DND-41 (cell line): ENCODE measurements at regions not wholly inside any gene's neighbourhood (a gene's known extent, or its start where the extent isn't known, plus 50 kb on each side); places are given as distances from the start of the nearest gene placed in this dataset.

Experiments used
- EZH2 ChIP-seq: IDR thresholded peaks from 3 replicates; pipeline ENCODE4 v1.6.1; 2012; ENCODE audit warnings: borderline replicate concordance, low read depth, mild to moderate bottlenecking, moderate library complexity, low read length, inconsistent platforms; ENCODE audit not compliant: severe bottlenecking
- TF ChIP-seq, protein P1 (sequence below): IDR thresholded peaks from 2 replicates; pipeline ENCODE4 v1.5.1; 2012; ENCODE audit warnings: borderline replicate concordance, low read length, moderate library complexity, mild to moderate bottlenecking; ENCODE audit not compliant: poor library complexity, severe bottlenecking; ENCODE audit errors: extremely low read depth

DNA sequence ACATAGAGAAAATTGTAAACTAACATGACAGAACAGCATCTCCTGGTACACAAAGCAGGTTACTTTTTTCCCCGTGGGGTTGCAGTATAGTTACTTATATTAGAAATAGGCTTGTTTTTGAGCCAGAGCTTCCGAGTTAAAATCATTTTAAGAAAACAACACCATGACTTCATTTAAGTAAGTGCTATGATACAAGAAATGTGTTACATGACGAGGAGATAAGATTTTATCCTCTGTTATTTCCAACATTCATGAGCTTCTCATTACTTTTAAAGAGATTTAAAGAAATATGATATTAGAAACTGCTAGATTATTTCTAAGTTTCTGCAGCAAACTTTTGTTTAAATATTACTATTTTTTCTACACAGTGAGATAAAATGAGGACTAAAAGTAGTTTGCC, 968.7 kb downstream of the GATA3 start:
- TF ChIP-seq, protein P1, sequence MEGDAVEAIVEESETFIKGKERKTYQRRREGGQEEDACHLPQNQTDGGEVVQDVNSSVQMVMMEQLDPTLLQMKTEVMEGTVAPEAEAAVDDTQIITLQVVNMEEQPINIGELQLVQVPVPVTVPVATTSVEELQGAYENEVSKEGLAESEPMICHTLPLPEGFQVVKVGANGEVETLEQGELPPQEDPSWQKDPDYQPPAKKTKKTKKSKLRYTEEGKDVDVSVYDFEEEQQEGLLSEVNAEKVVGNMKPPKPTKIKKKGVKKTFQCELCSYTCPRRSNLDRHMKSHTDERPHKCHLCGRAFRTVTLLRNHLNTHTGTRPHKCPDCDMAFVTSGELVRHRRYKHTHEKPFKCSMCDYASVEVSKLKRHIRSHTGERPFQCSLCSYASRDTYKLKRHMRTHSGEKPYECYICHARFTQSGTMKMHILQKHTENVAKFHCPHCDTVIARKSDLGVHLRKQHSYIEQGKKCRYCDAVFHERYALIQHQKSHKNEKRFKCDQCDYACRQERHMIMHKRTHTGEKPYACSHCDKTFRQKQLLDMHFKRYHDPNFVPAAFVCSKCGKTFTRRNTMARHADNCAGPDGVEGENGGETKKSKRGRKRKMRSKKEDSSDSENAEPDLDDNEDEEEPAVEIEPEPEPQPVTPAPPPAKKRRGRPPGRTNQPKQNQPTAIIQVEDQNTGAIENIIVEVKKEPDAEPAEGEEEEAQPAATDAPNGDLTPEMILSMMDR, result no peak
- no peak for TF ChIP-seq EZH2
